K562 (cell line): ENCODE measurements at regions not wholly inside any gene's neighbourhood (a gene's known extent, or its start where the extent isn't known, plus 50 kb on each side); places are given as distances from the start of the nearest gene placed in this dataset.

Source experiments
- YY1 ChIP-seq, 3 experiments: IDR thresholded peaks; 2 replicates each; pipeline ENCODE4 v1.6.1; 2011; ENCODE audit warnings: low read length in 2 of 3, mild to moderate bottlenecking in 2 of 3, moderate library complexity in 2 of 3, borderline replicate concordance in 1 of 3, control low read depth in 1 of 3, low read depth in 1 of 3; ENCODE audit not compliant: insufficient read depth in 3 of 3, insufficient replicate concordance in 2 of 3, control insufficient read depth in 1 of 3, insufficient read length in 1 of 3; ENCODE audit errors: extremely low read depth in 1 of 3
- ZBTB7A ChIP-seq: IDR thresholded peaks from 2 replicates; pipeline ENCODE4 v1.6.1; 2011; ENCODE audit warnings: low read depth, mild to moderate bottlenecking, low read length, moderate library complexity, borderline replicate concordance; ENCODE audit not compliant: control insufficient read depth
- TF ChIP-seq, protein P1 (sequence below): sonication (generic); formaldehyde crosslinking; IDR thresholded peaks from 2 replicates; pipeline ENCODE4 v1.8.1; 2023; ENCODE audit warnings: mild to moderate bottlenecking, missing genetic modification reagents
- TF ChIP-seq, protein P2 (sequence below): fragments of 250-450 bp; sonication (Bioruptor Pico); IDR thresholded peaks from 2 replicates; pipeline ENCODE4 v1.5.0; 2020; ENCODE audit warnings: mild to moderate bottlenecking

DNA sequence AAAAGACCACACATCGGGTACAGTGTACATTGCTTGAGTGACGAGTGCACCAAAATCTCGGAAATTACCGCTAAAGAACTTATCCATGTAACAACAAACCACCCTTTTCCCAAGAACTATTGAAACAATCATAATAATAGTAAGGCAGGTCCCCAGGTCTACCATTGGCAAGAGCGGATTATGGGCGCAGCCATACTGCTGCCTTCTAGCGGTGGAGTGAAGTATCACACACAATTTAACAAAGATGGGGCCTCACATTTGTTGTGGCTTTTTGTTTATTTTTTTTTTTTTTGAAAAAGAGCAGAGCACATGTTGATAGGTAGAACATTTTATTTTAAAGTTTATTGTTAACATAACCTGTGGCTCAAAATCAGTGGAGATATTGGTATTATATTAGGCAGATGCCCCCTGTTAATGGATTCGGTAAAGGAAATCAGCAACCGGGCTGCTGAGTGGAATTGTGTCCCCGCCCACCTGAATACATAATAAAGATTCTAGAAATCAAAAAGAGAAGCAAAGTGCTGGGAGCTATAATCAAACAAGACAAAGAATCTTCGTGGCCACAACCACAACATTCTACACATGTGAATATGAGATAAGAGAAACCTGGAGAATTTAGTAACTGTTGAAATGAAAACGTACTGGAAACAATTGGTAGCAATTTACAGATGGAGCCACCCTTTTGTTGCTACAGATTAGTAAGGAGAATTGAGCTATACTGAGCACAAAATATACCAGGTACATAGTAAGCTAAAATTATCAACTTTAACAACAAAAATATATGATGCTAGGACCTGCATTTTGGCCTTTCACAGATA lies 94.2 kb upstream of the EXOC2 start (continued):
- TF ChIP-seq YY1 (IDR thresholded peaks at IDR 0.05; ENCODE audit: borderline replicate concordance in 1 of 3, control insufficient read depth in 1 of 3, extremely low read depth in 1 of 3, insufficient read depth in 3 of 3, insufficient read length in 1 of 3, insufficient replicate concordance in 2 of 3, low read depth in 1 of 3, low read length in 2 of 3) (peak in 1 of 3 experiments; percentile 46), ZBTB7A (no peak)
- TF ChIP-seq, protein P1, sequence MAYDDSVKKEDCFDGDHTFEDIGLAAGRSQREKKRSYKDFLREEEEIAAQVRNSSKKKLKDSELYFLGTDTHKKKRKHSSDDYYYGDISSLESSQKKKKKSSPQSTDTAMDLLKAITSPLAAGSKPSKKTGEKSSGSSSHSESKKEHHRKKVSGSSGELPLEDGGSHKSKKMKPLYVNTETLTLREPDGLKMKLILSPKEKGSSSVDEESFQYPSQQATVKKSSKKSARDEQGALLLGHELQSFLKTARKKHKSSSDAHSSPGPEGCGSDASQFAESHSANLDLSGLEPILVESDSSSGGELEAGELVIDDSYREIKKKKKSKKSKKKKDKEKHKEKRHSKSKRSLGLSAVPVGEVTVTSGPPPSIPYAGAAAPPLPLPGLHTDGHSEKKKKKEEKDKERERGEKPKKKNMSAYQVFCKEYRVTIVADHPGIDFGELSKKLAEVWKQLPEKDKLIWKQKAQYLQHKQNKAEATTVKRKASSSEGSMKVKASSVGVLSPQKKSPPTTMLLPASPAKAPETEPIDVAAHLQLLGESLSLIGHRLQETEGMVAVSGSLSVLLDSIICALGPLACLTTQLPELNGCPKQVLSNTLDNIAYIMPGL (CRISPR knock-in tag), result no peak
- TF ChIP-seq, protein P2, sequence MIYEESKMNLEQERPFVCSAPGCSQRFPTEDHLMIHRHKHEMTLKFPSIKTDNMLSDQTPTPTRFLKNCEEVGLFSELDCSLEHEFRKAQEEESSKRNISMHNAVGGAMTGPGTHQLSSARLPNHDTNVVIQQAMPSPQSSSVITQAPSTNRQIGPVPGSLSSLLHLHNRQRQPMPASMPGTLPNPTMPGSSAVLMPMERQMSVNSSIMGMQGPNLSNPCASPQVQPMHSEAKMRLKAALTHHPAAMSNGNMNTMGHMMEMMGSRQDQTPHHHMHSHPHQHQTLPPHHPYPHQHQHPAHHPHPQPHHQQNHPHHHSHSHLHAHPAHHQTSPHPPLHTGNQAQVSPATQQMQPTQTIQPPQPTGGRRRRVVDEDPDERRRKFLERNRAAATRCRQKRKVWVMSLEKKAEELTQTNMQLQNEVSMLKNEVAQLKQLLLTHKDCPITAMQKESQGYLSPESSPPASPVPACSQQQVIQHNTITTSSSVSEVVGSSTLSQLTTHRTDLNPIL (CRISPR knock-in tag), result no peak
